ENCODE measurements at regions not wholly inside any gene's neighbourhood (a gene's known extent, or its start where the extent isn't known, plus 50 kb on each side); places are given as distances from the start of the nearest gene placed in this dataset.

GRCh38 chr6:19772891-19773290, 64.3 kb upstream of the ID4 start:
- no peak for TF ChIP-seq EZH2 (IDR thresholded peaks at IDR 0.05; ENCODE audit: low read length, unreplicated experiment)
- no peak for TF ChIP-seq EZH2phosphoT487 (IDR thresholded peaks at IDR 0.05; ENCODE audit: borderline replicate concordance, low read length)

Measured in PC-3 (cell line).